ENCODE measurements at regions not wholly inside any gene's neighbourhood (a gene's known extent, or its start where the extent isn't known, plus 50 kb on each side); places are given as distances from the start of the nearest gene placed in this dataset.

GRCh38 chr3:132854856-132855535, 132.8 kb upstream of the NPHP3 start:
- H3K4me1 ChIP-seq (ENCODE audit: control insufficient read depth in 1 of 2, insufficient read depth in 2 of 2, low read length in 2 of 2) = no peaks in the 10 kb centered on the region
- no peak overlapping the region for H3K4me3 ChIP-seq (ENCODE audit: low read depth in 1 of 2, low read length in 2 of 2)
- H3K9me3 ChIP-seq (ENCODE audit: control insufficient read depth in 1 of 2, low read length in 2 of 2) = peaks cover 0 to 4% of the 10 kb centered on the region in 2 donors
- H3K27me3 ChIP-seq (ENCODE audit: low read depth, low read length) = no peaks in the 10 kb centered on the region
- no peak overlapping the region for H3K27ac ChIP-seq (ENCODE audit: low read length)
- no peaks in the 10 kb centered on the region for H3K36me3 ChIP-seq (ENCODE audit: control insufficient read depth in 1 of 2, insufficient read depth in 2 of 2, low read length in 2 of 2)

GRCh38 chr3:132847849-132848625, 125.8 kb upstream of the NPHP3 start:
- no peaks in the 10 kb centered on the region for H3K27me3 ChIP-seq (ENCODE audit: low read depth, low read length)
- no peaks in the 10 kb centered on the region for H3K4me1 ChIP-seq (ENCODE audit: control insufficient read depth in 1 of 2, insufficient read depth in 2 of 2, low read length in 2 of 2)
- no peak overlapping the region for H3K4me3 ChIP-seq (ENCODE audit: low read depth in 1 of 2, low read length in 2 of 2)
- H3K27ac ChIP-seq (ENCODE audit: low read length) = no peak overlapping the region
- peaks cover 0 to 4% of the 10 kb centered on the region in 2 donors for H3K9me3 ChIP-seq (ENCODE audit: control insufficient read depth in 1 of 2, low read length in 2 of 2)
- H3K36me3 ChIP-seq (ENCODE audit: control insufficient read depth in 1 of 2, insufficient read depth in 2 of 2, low read length in 2 of 2) = no peaks in the 10 kb centered on the region

GRCh38 chr3:132843851-132844553, 121.8 kb upstream of the NPHP3 start:
- Histone ChIP-seq H3K9me3 (ENCODE audit: control insufficient read depth in 1 of 2, low read length in 2 of 2) (no peaks in the 10 kb centered on the region), H3K27ac (ENCODE audit: low read length) (no peak overlapping the region), H3K4me3 (ENCODE audit: low read depth in 1 of 2, low read length in 2 of 2) (no peak overlapping the region), H3K27me3 (ENCODE audit: low read depth, low read length) (no peaks in the 10 kb centered on the region), H3K4me1 (ENCODE audit: control insufficient read depth in 1 of 2, insufficient read depth in 2 of 2, low read length in 2 of 2) (no peaks in the 10 kb centered on the region), H3K36me3 (ENCODE audit: control insufficient read depth in 1 of 2, insufficient read depth in 2 of 2, low read length in 2 of 2) (no peaks in the 10 kb centered on the region)

GRCh38 chr3:132843349-132843748, 121.1 kb upstream of the NPHP3 start:
- Histone ChIP-seq H3K27ac (ENCODE audit: low read length) (no peak overlapping the region), H3K36me3 (ENCODE audit: control insufficient read depth in 1 of 2, insufficient read depth in 2 of 2, low read length in 2 of 2) (no peaks in the 10 kb centered on the region), H3K9me3 (ENCODE audit: control insufficient read depth in 1 of 2, low read length in 2 of 2) (no peaks in the 10 kb centered on the region), H3K27me3 (ENCODE audit: low read depth, low read length) (no peaks in the 10 kb centered on the region), H3K4me3 (ENCODE audit: low read depth in 1 of 2, low read length in 2 of 2) (no peak overlapping the region), H3K4me1 (ENCODE audit: control insufficient read depth in 1 of 2, insufficient read depth in 2 of 2, low read length in 2 of 2) (no peaks in the 10 kb centered on the region)

- Histone ChIP-seq H3K4me3 (ENCODE audit: low read depth in 1 of 2, low read length in 2 of 2) (no peak overlapping the region), H3K27me3 (ENCODE audit: low read depth, low read length) (no peaks in the 10 kb centered on the region), H3K27ac (ENCODE audit: low read length) (no peak overlapping the region), H3K4me1 (ENCODE audit: control insufficient read depth in 1 of 2, insufficient read depth in 2 of 2, low read length in 2 of 2) (no peaks in the 10 kb centered on the region), H3K9me3 (ENCODE audit: control insufficient read depth in 1 of 2, low read length in 2 of 2) (no peaks in the 10 kb centered on the region), H3K36me3 (ENCODE audit: control insufficient read depth in 1 of 2, insufficient read depth in 2 of 2, low read length in 2 of 2) (no peaks in the 10 kb centered on the region)
These were observed 119.4 kb upstream of the NPHP3 start for GRCh38 chr3:132841621-132842020.

GRCh38 chr3:132840201-132840700, 118.0 kb upstream of the NPHP3 start:
- Histone ChIP-seq H3K27me3 (ENCODE audit: low read depth, low read length) (no peaks in the 10 kb centered on the region), H3K4me3 (ENCODE audit: low read depth in 1 of 2, low read length in 2 of 2) (no peak overlapping the region), H3K27ac (ENCODE audit: low read length) (no peak overlapping the region), H3K9me3 (ENCODE audit: control insufficient read depth in 1 of 2, low read length in 2 of 2) (no peaks in the 10 kb centered on the region), H3K4me1 (ENCODE audit: control insufficient read depth in 1 of 2, insufficient read depth in 2 of 2, low read length in 2 of 2) (no peaks in the 10 kb centered on the region), H3K36me3 (ENCODE audit: control insufficient read depth in 1 of 2, insufficient read depth in 2 of 2, low read length in 2 of 2) (no peaks in the 10 kb centered on the region)

- Histone ChIP-seq H3K9me3 (ENCODE audit: control insufficient read depth in 1 of 2, low read length in 2 of 2) (no peaks in the 10 kb centered on the region), H3K4me1 (ENCODE audit: control insufficient read depth in 1 of 2, insufficient read depth in 2 of 2, low read length in 2 of 2) (no peaks in the 10 kb centered on the region), H3K4me3 (ENCODE audit: low read depth in 1 of 2, low read length in 2 of 2) (no peak overlapping the region), H3K36me3 (ENCODE audit: control insufficient read depth in 1 of 2, insufficient read depth in 2 of 2, low read length in 2 of 2) (no peaks in the 10 kb centered on the region), H3K27ac (ENCODE audit: low read length) (no peak overlapping the region), H3K27me3 (ENCODE audit: low read depth, low read length) (no peaks in the 10 kb centered on the region)
These were observed 116.3 kb upstream of the NPHP3 start for GRCh38 chr3:132838477-132838876.

- Histone ChIP-seq H3K27ac (ENCODE audit: low read length) (no peak overlapping the region), H3K27me3 (ENCODE audit: low read depth, low read length) (no peaks in the 10 kb centered on the region), H3K4me3 (ENCODE audit: low read depth in 1 of 2, low read length in 2 of 2) (no peak overlapping the region), H3K36me3 (ENCODE audit: control insufficient read depth in 1 of 2, insufficient read depth in 2 of 2, low read length in 2 of 2) (no peaks in the 10 kb centered on the region), H3K4me1 (ENCODE audit: control insufficient read depth in 1 of 2, insufficient read depth in 2 of 2, low read length in 2 of 2) (no peaks in the 10 kb centered on the region), H3K9me3 (ENCODE audit: control insufficient read depth in 1 of 2, low read length in 2 of 2) (no peaks in the 10 kb centered on the region)
These were observed 115.4 kb upstream of the NPHP3 start for GRCh38 chr3:132837615-132838014.

- no peaks in the 10 kb centered on the region for H3K4me1 ChIP-seq (ENCODE audit: control insufficient read depth in 1 of 2, insufficient read depth in 2 of 2, low read length in 2 of 2)
- no peaks in the 10 kb centered on the region for H3K9me3 ChIP-seq (ENCODE audit: control insufficient read depth in 1 of 2, low read length in 2 of 2)
- H3K27ac ChIP-seq (ENCODE audit: low read length) = no peak overlapping the region
- no peak overlapping the region for H3K4me3 ChIP-seq (ENCODE audit: low read depth in 1 of 2, low read length in 2 of 2)
- H3K36me3 ChIP-seq (ENCODE audit: control insufficient read depth in 1 of 2, insufficient read depth in 2 of 2, low read length in 2 of 2) = no peaks in the 10 kb centered on the region
- H3K27me3 ChIP-seq (ENCODE audit: low read depth, low read length) = no peaks in the 10 kb centered on the region
These were observed 112.1 kb upstream of the NPHP3 start for GRCh38 chr3:132834356-132834755.

- no peak overlapping the region for H3K27ac ChIP-seq (ENCODE audit: low read length)
- H3K9me3 ChIP-seq (ENCODE audit: control insufficient read depth in 1 of 2, low read length in 2 of 2) = no peaks in the 10 kb centered on the region
- no peaks in the 10 kb centered on the region for H3K36me3 ChIP-seq (ENCODE audit: control insufficient read depth in 1 of 2, insufficient read depth in 2 of 2, low read length in 2 of 2)
- no peaks in the 10 kb centered on the region for H3K4me1 ChIP-seq (ENCODE audit: control insufficient read depth in 1 of 2, insufficient read depth in 2 of 2, low read length in 2 of 2)
- no peaks in the 10 kb centered on the region for H3K27me3 ChIP-seq (ENCODE audit: low read depth, low read length)
- H3K4me3 ChIP-seq (ENCODE audit: low read depth in 1 of 2, low read length in 2 of 2) = no peak overlapping the region
These were observed 106.9 kb upstream of the NPHP3 start for GRCh38 chr3:132829101-132829500.

- Histone ChIP-seq H3K36me3 (ENCODE audit: control insufficient read depth in 1 of 2, insufficient read depth in 2 of 2, low read length in 2 of 2) (no peaks in the 10 kb centered on the region), H3K9me3 (ENCODE audit: control insufficient read depth in 1 of 2, low read length in 2 of 2) (no peaks in the 10 kb centered on the region), H3K4me3 (ENCODE audit: low read depth in 1 of 2, low read length in 2 of 2) (no peak overlapping the region), H3K4me1 (ENCODE audit: control insufficient read depth in 1 of 2, insufficient read depth in 2 of 2, low read length in 2 of 2) (no peaks in the 10 kb centered on the region), H3K27ac (ENCODE audit: low read length) (no peak overlapping the region), H3K27me3 (ENCODE audit: low read depth, low read length) (no peaks in the 10 kb centered on the region)
These were observed 100.6 kb upstream of the NPHP3 start for GRCh38 chr3:132822837-132823236.
